H1 (cell line): ENCODE measurements at regions not wholly inside any gene's neighbourhood (a gene's known extent, or its start where the extent isn't known, plus 50 kb on each side); places are given as distances from the start of the nearest gene placed in this dataset.

Source experiments
- CHD7 ChIP-seq: fragments of 300-600 bp; sonication (generic); IDR thresholded peaks from 2 replicates; pipeline ENCODE4 v1.7.1; 2012; ENCODE audit warnings: low read length, moderate library complexity, mild to moderate bottlenecking, inconsistent platforms; ENCODE audit not compliant: insufficient replicate concordance

- no peak for TF ChIP-seq CHD7
- TF ChIP-seq, all 59 proteins: peak for 0
These were observed 260.6 kb downstream of the SMAD2 start (continued) for GRCh38 chr18:47669815-47670214.
